ENCODE measurements at regions not wholly inside any gene's neighbourhood (a gene's known extent, or its start where the extent isn't known, plus 50 kb on each side); places are given as distances from the start of the nearest gene placed in this dataset.
"Not testable (repeated sequence)": the region's sequence is repeated elsewhere in the genome, so short reads cannot be mapped to it uniquely, and the experiment has no call there.

- not testable (repeated sequence) for H3K4me1 Mint-ChIP-seq; H3K27me3 Mint-ChIP-seq; H3K36me3 Mint-ChIP-seq; H3K4me3 Mint-ChIP-seq; H3K27ac Mint-ChIP-seq; H3K4me1 ChIP-seq (ENCODE audit: control insufficient read depth, insufficient read depth, low read length, poor library complexity, severe bottlenecking); H3K36me3 ChIP-seq (ENCODE audit: control insufficient read depth, insufficient read depth, low read length); H3K4me3 ChIP-seq (ENCODE audit: low read depth, low read length); H3K9me3 ChIP-seq (ENCODE audit: control insufficient read depth in 2 of 2, low read length in 2 of 2); H3K27ac ChIP-seq (ENCODE audit: insufficient read depth, low read length, poor library complexity, severe bottlenecking); DNase-seq; H3K27me3 ChIP-seq (ENCODE audit: control insufficient read depth, insufficient read depth, low read length); ATAC-seq (ENCODE audit: low read depth in 2 of 2)
- peaks cover 2 to 21% (median 10%) of the 10 kb centered on the region in 7 donors for H3K9me3 Mint-ChIP-seq
Observed at GRCh38 chr20:12752900-12753693, 255.7 kb upstream of the SPTLC3 start.

- H3K27me3 Mint-ChIP-seq; H3K4me1 Mint-ChIP-seq; H3K27ac Mint-ChIP-seq; H3K27ac ChIP-seq (ENCODE audit: insufficient read depth, low read length, poor library complexity, severe bottlenecking); H3K9me3 ChIP-seq (ENCODE audit: control insufficient read depth in 2 of 2, low read length in 2 of 2); H3K36me3 Mint-ChIP-seq; DNase-seq; H3K4me3 Mint-ChIP-seq; H3K4me1 ChIP-seq (ENCODE audit: control insufficient read depth, insufficient read depth, low read length, poor library complexity, severe bottlenecking); ATAC-seq (ENCODE audit: low read depth in 2 of 2); H3K36me3 ChIP-seq (ENCODE audit: control insufficient read depth, insufficient read depth, low read length); H3K27me3 ChIP-seq (ENCODE audit: control insufficient read depth, insufficient read depth, low read length); H3K4me3 ChIP-seq (ENCODE audit: low read depth, low read length): not testable (repeated sequence)
- peaks cover 2 to 21% (median 9%) of the 10 kb centered on the region in 7 donors for H3K9me3 Mint-ChIP-seq
Observed at GRCh38 chr20:12753742-12754141, 255.0 kb upstream of the SPTLC3 start.

GRCh38 chr20:12759493-12759892 is 249.3 kb upstream of the SPTLC3 start:
- not testable (repeated sequence) for ATAC-seq (ENCODE audit: low read depth in 2 of 2); H3K27ac Mint-ChIP-seq; H3K27ac ChIP-seq (ENCODE audit: insufficient read depth, low read length, poor library complexity, severe bottlenecking); H3K9me3 Mint-ChIP-seq; DNase-seq; H3K36me3 ChIP-seq (ENCODE audit: control insufficient read depth, insufficient read depth, low read length); H3K4me1 ChIP-seq (ENCODE audit: control insufficient read depth, insufficient read depth, low read length, poor library complexity, severe bottlenecking); H3K4me3 ChIP-seq (ENCODE audit: low read depth, low read length); H3K27me3 Mint-ChIP-seq; H3K36me3 Mint-ChIP-seq; H3K4me3 Mint-ChIP-seq; H3K9me3 ChIP-seq (ENCODE audit: control insufficient read depth in 2 of 2, low read length in 2 of 2); H3K27me3 ChIP-seq (ENCODE audit: control insufficient read depth, insufficient read depth, low read length); H3K4me1 Mint-ChIP-seq

GRCh38 chr20:12762725-12763124 is 246.0 kb upstream of the SPTLC3 start:
- no peak overlapping the region for H3K27ac ChIP-seq (ENCODE audit: insufficient read depth, low read length, poor library complexity, severe bottlenecking)
- Mint-ChIP-seq H3K27ac (no peak overlapping the region), H3K27me3 (peaks cover 4% of the 10 kb centered on the region), H3K4me1 (no peaks in the 10 kb centered on the region), H3K36me3 (no peaks in the 10 kb centered on the region), H3K4me3 (no peak overlapping the region), H3K9me3 (peaks cover 0 to 9% (median 2%) of the 10 kb centered on the region in 7 donors)
- H3K27me3 ChIP-seq (ENCODE audit: control insufficient read depth, insufficient read depth, low read length), result no peaks in the 10 kb centered on the region
- H3K9me3 ChIP-seq (ENCODE audit: control insufficient read depth in 2 of 2, low read length in 2 of 2), result no peaks in the 10 kb centered on the region
- ATAC-seq (ENCODE audit: low read depth in 2 of 2) (no peak), DNase-seq (no peak)
- no peak overlapping the region for H3K4me3 ChIP-seq (ENCODE audit: low read depth, low read length)
- no peaks in the 10 kb centered on the region for H3K36me3 ChIP-seq (ENCODE audit: control insufficient read depth, insufficient read depth, low read length)
- no peaks in the 10 kb centered on the region for H3K4me1 ChIP-seq (ENCODE audit: control insufficient read depth, insufficient read depth, low read length, poor library complexity, severe bottlenecking)

- H3K27me3 ChIP-seq (ENCODE audit: control insufficient read depth, insufficient read depth, low read length), result no peaks in the 10 kb centered on the region
- Mint-ChIP-seq H3K27me3 (peaks cover 4% of the 10 kb centered on the region), H3K4me1 (no peaks in the 10 kb centered on the region), H3K4me3 (no peak overlapping the region), H3K9me3 (peaks cover 0 to 8% (median 1%) of the 10 kb centered on the region in 7 donors), H3K36me3 (no peaks in the 10 kb centered on the region), H3K27ac (no peak overlapping the region)
- H3K4me1 ChIP-seq (ENCODE audit: control insufficient read depth, insufficient read depth, low read length, poor library complexity, severe bottlenecking), result no peaks in the 10 kb centered on the region
- H3K4me3 ChIP-seq (ENCODE audit: low read depth, low read length), result no peak overlapping the region
- no peak for ATAC-seq (ENCODE audit: low read depth in 2 of 2)
- H3K36me3 ChIP-seq (ENCODE audit: control insufficient read depth, insufficient read depth, low read length), result no peaks in the 10 kb centered on the region
- H3K27ac ChIP-seq (ENCODE audit: insufficient read depth, low read length, poor library complexity, severe bottlenecking), result no peak overlapping the region
- no peak for DNase-seq
- H3K9me3 ChIP-seq (ENCODE audit: control insufficient read depth in 2 of 2, low read length in 2 of 2), result no peaks in the 10 kb centered on the region
Observed at GRCh38 chr20:12763406-12763805, 245.4 kb upstream of the SPTLC3 start.

GRCh38 chr20:12764053-12764452 is 244.7 kb upstream of the SPTLC3 start:
- Histone ChIP-seq H3K27me3 (ENCODE audit: control insufficient read depth, insufficient read depth, low read length) (no peaks in the 10 kb centered on the region), H3K27ac (ENCODE audit: insufficient read depth, low read length, poor library complexity, severe bottlenecking) (no peak overlapping the region), H3K9me3 (ENCODE audit: control insufficient read depth in 2 of 2, low read length in 2 of 2) (no peaks in the 10 kb centered on the region), H3K4me1 (ENCODE audit: control insufficient read depth, insufficient read depth, low read length, poor library complexity, severe bottlenecking) (no peaks in the 10 kb centered on the region), H3K36me3 (ENCODE audit: control insufficient read depth, insufficient read depth, low read length) (no peaks in the 10 kb centered on the region), H3K4me3 (ENCODE audit: low read depth, low read length) (no peak overlapping the region)
- Mint-ChIP-seq H3K27ac (no peak overlapping the region), H3K4me1 (no peaks in the 10 kb centered on the region), H3K36me3 (no peaks in the 10 kb centered on the region), H3K27me3 (peaks cover 4% of the 10 kb centered on the region), H3K4me3 (no peak overlapping the region), H3K9me3 (peaks cover 0 to 5% (median 2%) of the 10 kb centered on the region in 7 donors)
- DNase-seq (no peak), ATAC-seq (ENCODE audit: low read depth in 2 of 2) (no peak)

GRCh38 chr20:12764851-12765250 is 243.9 kb upstream of the SPTLC3 start:
- Histone ChIP-seq H3K36me3 (ENCODE audit: control insufficient read depth, insufficient read depth, low read length) (no peaks in the 10 kb centered on the region), H3K4me3 (ENCODE audit: low read depth, low read length) (no peak overlapping the region), H3K9me3 (ENCODE audit: control insufficient read depth in 2 of 2, low read length in 2 of 2) (no peaks in the 10 kb centered on the region), H3K27me3 (ENCODE audit: control insufficient read depth, insufficient read depth, low read length) (no peaks in the 10 kb centered on the region), H3K27ac (ENCODE audit: insufficient read depth, low read length, poor library complexity, severe bottlenecking) (no peak overlapping the region), H3K4me1 (ENCODE audit: control insufficient read depth, insufficient read depth, low read length, poor library complexity, severe bottlenecking) (no peaks in the 10 kb centered on the region)
- Mint-ChIP-seq H3K27me3 (peaks cover 4% of the 10 kb centered on the region), H3K9me3 (peaks cover 0 to 6% (median 3%) of the 10 kb centered on the region in 7 donors), H3K4me3 (no peak overlapping the region), H3K4me1 (no peaks in the 10 kb centered on the region), H3K36me3 (no peaks in the 10 kb centered on the region), H3K27ac (no peak overlapping the region)
- no peak for ATAC-seq (ENCODE audit: low read depth in 2 of 2)
- no peak for DNase-seq

GRCh38 chr20:12773936-12774335 is 234.8 kb upstream of the SPTLC3 start:
- Mint-ChIP-seq H3K4me1 (no peaks in the 10 kb centered on the region), H3K27ac (no peak overlapping the region), H3K36me3 (no peaks in the 10 kb centered on the region), H3K4me3 (no peak overlapping the region), H3K9me3 (peaks cover 1 to 24% (median 7%) of the 10 kb centered on the region in 7 donors), H3K27me3 (no peaks in the 10 kb centered on the region)
- H3K9me3 ChIP-seq (ENCODE audit: control insufficient read depth in 2 of 2, low read length in 2 of 2), result no peaks in the 10 kb centered on the region
- no peak for ATAC-seq (ENCODE audit: low read depth in 2 of 2)
- H3K36me3 ChIP-seq (ENCODE audit: control insufficient read depth, insufficient read depth, low read length), result no peaks in the 10 kb centered on the region
- no peaks in the 10 kb centered on the region for H3K27me3 ChIP-seq (ENCODE audit: control insufficient read depth, insufficient read depth, low read length)
- H3K4me1 ChIP-seq (ENCODE audit: control insufficient read depth, insufficient read depth, low read length, poor library complexity, severe bottlenecking), result no peaks in the 10 kb centered on the region
- DNase-seq, result no peak
- no peak overlapping the region for H3K27ac ChIP-seq (ENCODE audit: insufficient read depth, low read length, poor library complexity, severe bottlenecking)
- H3K4me3 ChIP-seq (ENCODE audit: low read depth, low read length), result no peak overlapping the region
